HG02588 (cell line): ENCODE measurements at regions not wholly inside any gene's neighbourhood (a gene's known extent, or its start where the extent isn't known, plus 50 kb on each side); places are given as distances from the start of the nearest gene placed in this dataset.
"Not testable (repeated sequence)": the region's sequence is repeated elsewhere in the genome, so short reads cannot be mapped to it uniquely, and the experiment has no call there.

Experiments
- ATAC-seq: cut with Tn5 transposase; IDR thresholded peaks from one replicate; pipeline ENCODE4 v1.9.1; 2021; ENCODE audit warnings: mild to moderate bottlenecking, moderate library complexity; ENCODE audit not compliant: unreplicated experiment

DNA sequence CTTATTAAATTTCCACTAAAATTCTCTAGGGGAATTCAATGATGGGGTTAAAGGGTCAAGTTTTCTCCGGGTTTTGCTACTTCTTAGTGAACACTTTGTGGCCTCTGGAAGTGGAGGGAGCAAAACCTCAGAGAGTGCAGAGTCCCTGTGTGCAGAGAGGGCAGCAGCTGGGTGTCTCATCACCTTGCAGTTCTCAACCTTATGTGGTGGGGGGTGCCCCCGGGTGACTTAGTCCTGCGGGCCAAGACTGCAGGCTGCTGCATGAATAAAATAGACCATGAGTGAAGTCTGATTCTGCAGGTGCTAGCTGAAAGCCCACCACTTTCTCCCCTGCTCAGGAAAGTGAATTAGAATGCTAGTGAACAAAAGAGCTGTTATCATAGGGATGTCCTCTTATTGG is 191.6 kb downstream of the DLEU7 start:
- ATAC-seq, result no peak

DNA sequence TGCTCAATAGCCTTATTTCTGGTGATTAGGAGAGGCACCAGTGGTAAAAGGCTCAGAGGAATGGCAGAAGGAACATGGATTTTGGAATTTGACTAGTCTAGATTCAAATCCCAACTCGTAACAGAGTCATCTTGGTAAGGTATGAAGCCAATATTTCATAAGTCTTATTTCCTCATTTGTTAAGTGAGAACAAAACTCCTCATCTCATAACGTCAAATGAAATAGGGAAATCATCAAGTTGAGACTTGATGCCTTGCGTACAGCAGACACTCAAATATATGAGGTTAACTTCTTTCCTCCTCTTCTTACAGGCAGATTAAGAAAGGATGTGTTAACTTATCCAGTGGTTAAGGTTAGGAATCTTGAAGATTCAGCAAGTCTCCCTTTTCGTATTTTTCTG is 189.2 kb downstream of the DLEU7 start:
- no peak for ATAC-seq

DNA sequence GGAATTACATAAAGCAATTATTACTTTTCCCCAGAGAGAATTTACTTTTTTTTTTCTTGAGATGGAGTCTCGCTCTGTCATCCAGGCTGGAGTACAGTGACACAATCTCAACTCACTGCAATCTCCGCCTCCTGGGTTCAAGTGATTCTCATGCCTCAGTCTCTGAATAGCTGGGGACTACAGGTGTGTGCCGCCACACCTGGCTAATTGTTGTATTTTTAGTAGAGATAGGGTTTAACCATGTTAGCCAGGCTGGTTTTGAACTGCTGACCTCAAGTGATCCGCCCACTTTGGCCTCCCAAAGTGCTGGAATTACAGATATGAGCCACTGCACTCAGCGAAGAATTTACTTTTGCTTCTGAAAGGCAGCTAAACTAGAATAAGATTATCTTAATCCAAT is 181.6 kb downstream of the DLEU7 start:
- ATAC-seq, result not testable (repeated sequence)

DNA sequence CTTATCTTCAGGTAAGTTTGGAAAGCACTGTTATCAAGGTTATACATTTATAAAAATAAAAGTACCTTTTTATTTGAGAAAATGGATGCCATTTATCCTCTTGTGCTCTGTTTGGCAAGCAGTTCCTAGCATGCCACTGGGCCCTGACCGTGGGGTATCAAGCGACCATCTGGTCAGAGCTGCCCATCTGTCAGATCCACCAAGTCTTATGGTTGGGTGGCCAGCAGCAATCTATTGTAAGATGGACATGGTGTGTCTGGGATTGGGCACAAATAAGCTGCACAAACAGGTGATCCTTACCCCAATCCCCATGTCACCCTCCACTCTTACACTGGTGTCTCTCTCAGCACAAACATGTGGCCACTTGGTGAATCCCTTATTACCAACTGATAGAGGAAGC is 178.5 kb downstream of the DLEU7 start:
- no peak for ATAC-seq

DNA sequence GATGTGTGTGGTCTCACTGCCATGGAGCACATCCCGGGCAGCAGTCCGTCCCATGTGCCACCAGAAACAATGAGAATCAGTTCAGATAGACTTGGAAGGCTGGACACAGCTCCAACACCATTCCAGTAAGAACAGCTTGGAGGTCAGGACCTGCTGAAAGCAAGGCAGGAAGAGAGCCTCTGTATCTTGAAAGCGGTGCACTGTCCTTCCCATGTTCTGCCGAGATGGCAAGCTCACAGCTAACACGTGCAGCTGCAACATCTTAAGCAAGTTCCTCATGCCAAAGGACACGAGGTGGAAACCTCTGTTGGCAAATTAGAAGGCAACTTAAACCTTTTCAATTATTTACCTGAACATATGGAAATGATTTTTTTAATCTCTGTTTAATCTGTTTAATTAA is 175.4 kb downstream of the DLEU7 start:
- ATAC-seq, result no peak

DNA sequence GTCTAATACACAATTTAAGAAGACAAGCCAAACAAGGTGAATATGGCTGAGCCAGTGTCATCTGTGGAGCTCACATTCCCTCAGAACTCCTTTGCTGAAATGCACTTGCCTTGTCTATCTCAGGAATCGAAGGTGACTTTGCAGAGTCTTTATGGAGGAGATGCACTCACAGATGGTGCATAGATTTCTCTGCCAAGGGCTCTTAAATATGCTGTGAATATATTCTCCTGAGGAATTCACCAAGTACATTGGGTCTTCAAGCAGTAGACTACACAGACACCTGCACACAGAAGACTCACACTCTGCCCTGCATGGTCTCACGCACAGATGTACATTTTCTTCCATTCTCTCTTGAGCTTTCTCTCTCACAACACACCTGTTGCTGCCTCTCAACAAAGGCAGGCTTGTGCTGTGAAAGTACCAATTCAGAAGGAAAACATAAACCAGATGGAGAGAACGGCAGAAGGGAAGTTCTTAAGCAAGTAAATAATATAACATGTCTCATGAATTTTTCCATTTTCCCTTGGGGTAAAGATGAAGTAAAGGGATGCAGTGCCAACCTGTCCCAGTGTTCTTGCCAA is 174.7 kb downstream of the DLEU7 start:
- ATAC-seq, result no peak

DNA sequence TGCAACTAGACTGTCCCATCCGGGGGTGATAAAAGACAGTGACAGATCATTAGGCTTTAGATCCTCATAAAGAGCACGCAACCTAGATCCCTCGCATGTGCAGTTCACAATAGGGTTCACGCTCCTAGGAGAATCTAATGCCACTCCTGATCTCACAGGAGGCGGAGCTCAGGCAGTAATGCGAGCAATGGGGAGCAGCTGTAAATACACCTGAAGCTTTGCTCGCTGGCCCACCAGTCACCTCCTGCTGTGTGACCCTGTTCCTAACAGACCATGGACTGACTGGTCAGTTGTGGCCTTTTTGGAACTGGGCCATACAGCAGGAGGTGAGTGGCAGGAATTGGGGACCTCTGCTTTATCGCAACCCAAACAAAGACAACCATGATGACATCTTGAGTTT is 173.2 kb downstream of the DLEU7 start:
- no peak for ATAC-seq

DNA sequence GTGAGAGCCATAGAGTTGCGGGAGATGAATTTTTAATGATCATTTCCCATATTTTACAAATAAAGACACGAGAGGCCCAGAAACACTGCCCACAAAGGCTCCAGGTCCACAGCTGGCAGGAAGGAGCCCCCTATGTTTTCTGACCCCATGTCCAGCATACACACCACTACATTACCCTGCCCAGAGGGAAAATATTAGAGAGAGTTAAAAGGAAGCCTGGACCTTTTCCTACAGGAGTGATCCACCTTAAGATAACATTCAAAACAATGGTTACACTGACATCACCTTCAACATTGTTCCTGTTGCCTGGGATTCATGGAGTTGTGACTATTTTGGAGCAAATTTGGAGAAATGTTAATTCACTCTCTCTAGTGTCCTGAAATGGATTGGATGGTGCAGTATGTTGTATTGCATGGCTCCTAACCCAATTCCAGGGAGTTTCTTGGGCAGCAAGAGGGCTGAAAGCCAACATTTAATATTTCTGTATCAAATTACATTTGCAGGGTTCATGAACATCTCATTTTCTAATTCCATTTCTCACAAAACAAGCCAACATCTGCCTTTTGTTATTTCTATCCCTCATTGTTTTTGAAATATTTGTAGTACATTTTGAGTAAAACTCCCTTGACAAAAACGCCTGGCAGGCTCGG is 172.5 kb downstream of the DLEU7 start:
- no peak for ATAC-seq

DNA sequence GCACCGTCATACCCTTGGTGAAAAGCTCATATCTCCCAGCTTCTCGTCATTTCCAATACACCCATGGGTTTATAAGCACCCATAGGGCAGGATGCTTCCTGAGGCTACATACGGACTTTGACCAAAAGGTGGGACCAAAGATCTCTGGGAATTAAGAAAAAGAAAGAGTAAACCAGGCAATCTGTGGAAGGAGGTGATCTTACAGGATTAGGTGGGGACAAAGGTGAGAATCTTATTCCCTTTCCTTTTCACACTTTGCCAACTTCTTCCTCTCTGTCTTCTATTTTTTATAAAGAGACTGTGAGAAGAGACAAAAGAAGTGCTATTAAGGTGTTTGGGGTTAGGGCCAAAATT is 172.0 kb downstream of the DLEU7 start:
- no peak for ATAC-seq

DNA sequence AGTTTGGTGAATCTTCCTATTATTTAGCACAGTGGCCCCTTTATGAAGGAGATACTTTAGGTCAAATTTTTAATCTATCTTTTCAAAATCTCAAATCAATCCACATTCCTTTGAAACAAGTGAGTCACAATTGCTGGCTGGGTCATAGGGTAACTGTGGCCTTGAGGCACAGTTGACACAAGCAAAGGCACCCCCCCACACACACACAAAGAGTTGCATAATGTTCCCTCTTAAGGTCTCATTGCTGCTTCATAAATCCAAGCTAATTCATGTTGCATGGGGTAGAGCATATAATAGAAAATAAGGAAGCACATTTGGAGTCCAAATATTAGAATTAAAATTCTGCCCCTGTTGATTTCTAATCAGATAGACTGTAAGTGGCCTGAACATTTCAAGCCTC is 171.5 kb downstream of the DLEU7 start:
- ATAC-seq, result no peak

DNA sequence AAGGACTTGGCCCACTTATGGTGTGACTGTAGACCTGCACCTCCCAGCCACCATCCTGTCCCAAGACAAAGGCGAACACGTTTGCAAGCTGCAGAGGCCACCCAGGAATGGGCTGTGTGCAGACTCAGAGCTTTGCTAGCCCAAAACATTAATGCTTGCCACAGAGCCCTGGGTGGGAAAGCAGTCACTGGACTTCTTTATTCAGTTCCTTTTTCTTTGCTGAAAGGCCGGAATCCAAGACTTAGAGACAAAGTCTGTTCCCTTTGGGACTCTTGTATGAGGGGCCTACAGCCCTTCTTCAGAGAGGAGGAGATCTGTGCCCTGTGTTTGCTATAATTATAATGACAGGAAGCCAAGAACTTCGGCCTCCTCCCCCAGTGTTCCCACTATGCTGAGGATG is 167.8 kb downstream of the DLEU7 start:
- ATAC-seq, result no peak

DNA sequence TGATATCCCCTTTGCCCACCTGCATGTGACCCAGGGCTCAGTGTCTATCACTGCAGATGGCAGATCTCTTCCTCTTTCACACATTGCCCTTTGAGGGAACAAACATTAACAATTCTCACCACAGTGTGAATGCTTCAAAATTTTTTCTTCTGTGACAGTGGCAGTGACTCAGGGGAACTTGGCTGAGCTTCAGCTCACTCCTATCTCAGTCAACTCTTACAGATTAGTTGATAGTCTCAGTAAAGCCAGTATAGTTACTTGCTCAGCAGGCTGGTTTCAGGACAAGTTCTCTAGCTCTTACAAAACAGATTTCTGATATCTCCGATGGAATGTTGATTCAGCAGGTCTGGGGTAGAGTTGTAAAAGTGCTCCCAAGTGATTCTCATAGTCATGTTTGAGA is 166.9 kb downstream of the DLEU7 start:
- no peak for ATAC-seq

DNA sequence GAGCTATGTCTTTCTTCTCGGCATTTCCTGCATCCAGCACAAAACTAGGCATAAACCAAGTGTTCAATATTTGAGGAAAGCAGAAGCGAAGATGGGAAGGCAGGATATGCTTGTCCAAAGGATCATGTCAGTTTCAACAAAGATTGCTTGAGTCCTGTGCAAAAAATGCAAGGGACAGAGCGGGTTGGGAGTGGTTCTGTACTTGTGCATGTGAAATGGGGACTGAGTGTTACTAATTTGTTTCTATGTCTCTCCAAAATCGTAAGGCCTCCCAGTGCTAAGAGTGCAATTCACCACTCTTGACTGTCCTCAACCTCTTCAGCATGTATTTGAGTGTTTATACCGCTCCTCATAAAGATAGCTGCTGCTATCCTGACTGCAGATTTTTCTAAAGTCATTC is 166.2 kb downstream of the DLEU7 start:
- no peak for ATAC-seq

DNA sequence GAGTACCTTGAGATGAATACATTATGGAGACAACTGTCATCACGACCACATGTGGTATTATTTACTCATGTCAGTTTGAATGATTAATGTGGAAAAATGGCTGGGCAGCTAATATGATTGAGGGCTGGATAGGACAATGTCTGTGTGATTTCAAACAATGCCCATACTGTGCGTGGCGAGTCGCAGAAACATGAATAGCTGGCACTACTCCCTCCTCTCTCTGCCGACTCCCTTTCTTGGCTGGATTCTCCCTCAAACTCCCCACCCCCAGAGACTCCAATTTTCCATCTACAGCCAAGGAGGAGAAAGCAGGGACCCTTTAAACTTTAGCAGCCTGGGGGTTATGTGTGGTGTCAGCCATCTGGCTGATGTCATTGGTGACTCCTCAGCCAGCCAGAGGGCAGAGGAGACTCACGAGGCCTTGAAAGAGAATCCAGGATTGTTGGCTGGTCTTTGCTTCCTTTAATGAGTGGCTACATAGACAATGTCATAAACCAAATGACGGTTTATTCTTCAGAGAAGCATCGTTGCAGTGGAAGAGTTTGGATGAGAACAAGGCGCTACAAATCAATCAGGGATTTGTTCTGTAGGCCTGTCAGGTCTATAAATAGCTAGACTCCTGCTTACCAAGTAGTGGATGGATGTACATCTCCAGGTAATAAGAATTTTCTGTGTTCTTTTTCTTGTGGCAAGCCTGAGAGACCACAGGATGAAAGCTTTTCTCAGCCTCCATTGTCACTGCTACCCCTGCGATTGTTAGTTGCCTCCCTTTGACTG is 165.6 kb downstream of the DLEU7 start:
- no peak for ATAC-seq

DNA sequence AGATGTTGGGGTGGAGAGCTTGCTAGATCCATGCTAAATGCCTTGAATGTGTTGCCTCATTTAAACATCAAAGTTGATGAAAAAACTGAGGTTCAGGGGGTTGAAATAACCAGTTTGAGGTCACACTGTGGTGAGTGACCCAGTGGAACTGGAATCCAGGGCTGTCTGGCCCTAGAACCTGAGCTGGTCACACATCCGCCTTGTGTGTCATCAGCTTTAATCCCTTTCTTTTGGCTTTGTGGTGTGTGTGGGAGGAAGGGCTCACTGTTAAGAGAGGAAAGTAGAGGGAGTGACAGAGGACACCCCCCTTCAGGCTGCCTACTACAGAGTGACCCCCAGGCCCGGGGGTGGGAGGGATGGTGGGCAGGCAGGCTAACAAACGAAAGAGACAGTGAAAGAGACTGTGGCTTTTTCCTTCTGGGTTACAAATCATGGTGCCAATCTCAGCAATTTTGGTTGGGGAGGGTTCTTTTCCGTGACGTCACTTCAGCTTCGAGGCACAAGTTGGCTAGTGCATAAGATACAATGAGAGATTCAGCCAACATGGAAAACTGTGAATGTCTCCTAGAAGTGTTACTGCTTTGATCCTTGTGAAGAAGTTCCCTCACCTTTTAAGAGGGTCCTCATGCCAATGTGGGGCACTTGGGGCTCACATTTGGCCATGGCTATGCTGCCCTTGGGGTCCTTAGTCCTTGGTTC is 164.9 kb downstream of the DLEU7 start:
- no peak for ATAC-seq

DNA sequence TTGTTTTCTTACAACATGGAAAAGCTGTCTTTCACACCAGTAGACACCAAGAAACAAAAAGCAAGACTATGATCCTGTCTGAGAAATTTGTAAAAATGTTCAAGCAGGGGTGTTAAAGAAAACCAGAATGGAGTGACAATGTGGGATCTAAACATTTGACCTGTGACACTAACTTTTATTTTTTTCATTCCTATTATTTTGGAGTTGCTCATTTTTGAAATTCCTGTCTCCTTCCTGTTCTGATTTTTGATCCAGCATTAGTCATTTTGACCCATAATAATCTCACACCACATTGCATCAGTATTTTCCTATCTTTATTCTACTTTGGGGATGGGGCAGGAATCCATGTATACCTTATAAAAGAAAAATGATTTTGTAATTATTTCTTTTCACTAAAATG is 164.2 kb downstream of the DLEU7 start:
- ATAC-seq, result no peak

DNA sequence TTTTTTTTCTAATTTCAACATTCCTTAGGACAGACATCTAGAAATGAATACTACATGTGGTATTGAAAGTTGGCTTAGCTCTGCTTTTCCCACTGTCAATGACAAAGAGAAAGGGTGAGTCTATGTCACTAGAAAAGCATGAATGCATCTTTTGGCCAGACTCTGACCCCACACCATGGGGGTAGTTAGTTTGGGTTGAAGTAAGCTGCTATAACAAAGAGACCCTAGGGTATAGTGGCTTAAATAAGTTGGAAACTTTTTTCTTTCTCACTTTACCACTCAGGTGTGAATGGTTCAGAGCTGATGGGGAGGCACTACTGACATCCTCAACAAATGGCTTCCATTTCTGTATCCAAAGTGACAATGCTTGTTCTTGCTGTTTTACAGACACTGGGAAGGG is 161.5 kb downstream of the DLEU7 start:
- ATAC-seq, result no peak

DNA sequence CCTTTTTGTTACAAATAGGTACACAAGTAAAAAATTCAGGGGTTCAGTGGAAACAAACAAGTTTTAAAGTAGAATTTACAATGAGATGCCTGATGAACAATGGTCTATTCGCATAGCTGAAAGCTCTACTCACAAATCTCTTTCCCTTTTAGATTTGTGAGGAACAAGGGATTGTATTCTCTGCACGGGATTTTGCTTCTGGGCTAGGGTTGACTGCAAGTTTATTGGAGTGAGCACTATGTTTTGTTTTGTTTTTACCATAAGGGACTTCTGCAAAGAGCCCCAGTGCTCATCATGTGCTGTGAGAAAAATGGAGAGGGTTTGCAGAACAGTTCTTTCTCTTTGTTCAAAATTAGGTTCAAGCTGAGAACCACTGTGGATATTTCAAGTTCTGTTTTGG is 160.5 kb downstream of the DLEU7 start:
- ATAC-seq, result no peak

DNA sequence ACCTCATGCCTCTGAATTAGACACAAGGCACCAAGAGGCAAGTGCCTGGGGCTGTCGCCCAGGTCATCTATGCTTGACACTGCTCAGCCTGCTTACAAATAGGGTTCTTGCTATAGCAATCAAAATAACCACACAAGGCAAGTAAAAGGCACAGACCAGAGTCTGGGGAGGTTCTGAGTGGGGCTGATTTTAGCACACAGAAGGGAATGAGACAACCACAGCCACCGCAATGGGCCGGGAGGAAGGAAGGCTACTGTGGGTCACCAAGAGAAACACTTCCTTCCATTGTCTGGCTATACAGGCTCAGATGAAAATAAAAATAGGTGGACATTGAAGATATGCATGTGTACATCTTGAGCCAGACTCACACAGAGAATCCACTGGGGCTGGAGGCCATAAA is 159.1 kb downstream of the DLEU7 start:
- ATAC-seq, result no peak

DNA sequence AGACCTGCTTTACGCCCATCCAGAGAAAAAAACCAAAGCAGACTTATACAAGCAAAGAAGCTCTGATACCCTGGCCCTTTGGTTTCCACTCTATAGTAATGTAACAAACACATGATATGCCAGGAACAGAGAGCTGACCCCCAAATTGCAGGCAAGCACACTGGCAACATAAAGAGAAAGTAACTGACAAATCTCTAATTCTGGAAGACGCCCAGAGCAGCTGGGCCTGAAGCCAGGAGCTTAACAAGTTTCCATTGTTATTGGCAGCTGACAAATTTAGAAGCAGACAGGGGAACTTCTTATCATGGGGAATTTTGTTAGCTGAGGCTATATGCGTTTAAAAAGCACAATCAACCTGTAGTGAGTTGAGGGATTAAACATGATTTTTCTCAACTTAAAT is 158.0 kb downstream of the DLEU7 start:
- no peak for ATAC-seq

DNA sequence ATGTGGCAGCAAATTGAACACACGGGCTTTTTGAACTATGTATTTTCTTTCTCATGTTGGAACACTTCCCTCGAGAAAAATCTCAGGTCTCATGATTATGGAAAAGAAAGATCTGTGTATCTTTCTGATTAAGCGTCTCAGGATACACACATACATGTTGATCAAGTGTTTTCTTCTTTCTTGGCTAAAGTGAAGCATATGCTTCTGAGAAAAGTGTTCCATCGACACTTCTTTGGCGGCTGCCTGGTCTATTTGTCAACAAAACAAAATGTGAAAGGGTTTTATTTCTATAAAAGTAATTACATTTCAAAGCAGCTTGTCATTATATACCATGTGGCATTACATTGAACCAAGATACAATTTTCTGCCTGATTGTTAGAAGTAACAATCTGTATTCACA is 157.5 kb downstream of the DLEU7 start:
- ATAC-seq, result no peak

DNA sequence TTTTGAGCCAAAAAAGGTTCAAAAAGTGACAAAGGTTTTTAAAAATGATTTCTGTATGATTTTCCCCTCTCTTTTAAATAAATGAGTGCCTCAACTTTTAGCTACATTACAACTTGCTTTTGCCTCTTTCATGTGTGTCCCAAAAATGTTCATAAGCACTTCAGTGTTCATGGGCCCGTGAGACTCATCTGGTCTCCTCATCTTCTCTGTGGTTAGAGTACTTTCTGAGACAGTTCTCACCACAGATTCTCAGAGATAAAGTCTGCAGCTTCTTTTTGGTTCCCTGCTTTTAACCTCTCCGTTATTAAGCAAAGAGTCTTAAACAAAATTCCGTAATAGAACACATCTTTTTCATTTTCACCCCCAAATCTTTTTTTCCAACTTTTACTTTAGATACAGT is 156.9 kb downstream of the DLEU7 start:
- ATAC-seq, result no peak
